GM12872 (cell line): ENCODE measurements at regions not wholly inside any gene's neighbourhood (a gene's known extent, or its start where the extent isn't known, plus 50 kb on each side); places are given as distances from the start of the nearest gene placed in this dataset.

ENCODE experiments used
- CTCF ChIP-seq: IDR thresholded peaks from 3 replicates; pipeline ENCODE4 v1.5.1; 2011; ENCODE audit warnings: low read depth, mild to moderate bottlenecking, low read length, moderate library complexity; ENCODE audit not compliant: insufficient read depth

DNA sequence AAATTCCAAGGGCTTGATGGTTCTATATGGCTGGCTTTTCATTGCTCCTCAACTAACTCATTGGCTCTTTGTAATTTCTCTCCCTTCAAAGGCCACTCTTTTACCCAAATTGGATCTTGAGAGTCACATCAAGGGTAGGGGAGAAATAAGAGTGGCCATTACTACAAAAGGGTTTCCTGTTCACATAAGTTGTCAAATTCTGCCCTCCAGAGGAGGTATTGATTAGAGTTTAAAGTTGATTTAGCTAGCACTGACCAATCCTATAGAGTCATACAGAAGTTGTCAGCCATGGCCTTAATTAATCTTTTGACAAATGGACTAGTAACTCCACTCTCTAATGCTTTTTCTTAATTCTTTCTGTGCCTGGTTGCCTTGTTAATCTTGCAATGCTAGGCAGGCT, 336.0 kb downstream of the RPS4Y2 start:
- no peak for TF ChIP-seq CTCF

- no peak for TF ChIP-seq CTCF
These were observed 346.6 kb downstream of the RPS4Y2 start for GRCh38 chrY:21102507-21102906.

DNA sequence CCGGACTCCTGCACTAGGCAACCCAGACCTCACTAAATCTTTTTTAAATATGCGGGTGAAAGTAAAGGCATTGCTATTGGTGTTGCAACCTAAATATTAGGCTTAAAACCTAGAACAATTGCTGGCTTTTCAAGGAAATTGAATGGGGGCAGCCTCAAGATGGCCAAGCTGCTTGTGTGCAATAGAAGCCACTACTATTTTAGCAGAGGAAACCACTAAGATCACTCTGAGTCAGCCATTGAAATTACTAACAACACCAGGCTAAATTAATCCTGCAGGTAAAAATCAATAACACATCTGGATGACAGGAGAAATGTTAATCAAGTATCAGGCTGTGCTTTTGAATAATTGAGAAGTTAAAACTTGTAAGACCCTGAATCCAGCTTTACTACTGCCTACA, 348.0 kb downstream of the RPS4Y2 start:
- no peak for TF ChIP-seq CTCF

- no peak for TF ChIP-seq CTCF
These were observed 349.6 kb downstream of the RPS4Y2 start for GRCh38 chrY:21105529-21105928.

- no peak for TF ChIP-seq CTCF
These were observed 355.4 kb downstream of the RPS4Y2 start for GRCh38 chrY:21111313-21111712.

- TF ChIP-seq CTCF: no peak
These were observed 365.2 kb downstream of the RPS4Y2 start for GRCh38 chrY:21121065-21121464.

DNA sequence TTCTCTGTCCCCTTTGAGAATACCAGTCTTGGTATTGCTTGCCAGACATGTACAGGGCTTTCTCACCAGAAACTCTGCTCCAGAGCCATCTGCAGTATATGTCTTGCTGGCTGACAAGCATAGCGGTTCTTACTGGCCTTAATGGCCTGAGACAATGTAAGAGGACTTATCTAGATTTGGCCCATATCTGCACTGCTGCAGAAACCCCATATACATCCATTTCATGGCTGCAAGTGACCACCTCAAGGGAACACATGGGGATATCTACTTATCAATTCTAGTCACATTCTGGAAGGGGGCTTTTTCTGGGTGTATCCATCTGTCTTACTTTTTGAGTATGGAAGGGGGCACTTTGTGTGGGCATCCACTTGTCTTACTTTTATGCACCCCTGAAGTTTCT, 375.5 kb upstream of the RBMY1B start:
- TF ChIP-seq CTCF: no peak
